ENCODE measurements at regions not wholly inside any gene's neighbourhood (a gene's known extent, or its start where the extent isn't known, plus 50 kb on each side); places are given as distances from the start of the nearest gene placed in this dataset.

GRCh38 chr1:143666851-143667250, 304.9 kb downstream of the FAM72C start:
- TF ChIP-seq CTCF (IDR thresholded peaks at IDR 0.05) (no peak), POLR2A (IDR thresholded peaks at IDR 0.05) (no peak), POLR2AphosphoS5 (IDR thresholded peaks at IDR 0.05) (no peak)

Measured in suprapubic skin (tissue), 4 donors.